Mesothelial cell of epicardium (in vitro differentiated cells): ENCODE measurements at regions not wholly inside any gene's neighbourhood (a gene's known extent, or its start where the extent isn't known, plus 50 kb on each side); places are given as distances from the start of the nearest gene placed in this dataset.

Experiments
- DNase-seq, 2 experiments: peaks; one replicate each; pipeline ENCODE4 v3.0.0; 2021; ENCODE audit warnings: low spot score in 2 of 2; ENCODE audit not compliant: unreplicated experiment in 2 of 2
- H3K27ac Mint-ChIP-seq: 2 replicates; pipeline ENCODE4 v1.8.0; 2021; ENCODE audit warnings: mixed read lengths
- H3K27me3 Mint-ChIP-seq: 2 replicates; pipeline ENCODE4 v1.8.0; 2021; ENCODE audit warnings: low read depth, mixed read lengths
- H3K36me3 Mint-ChIP-seq: 2 replicates; pipeline ENCODE4 v1.8.0; 2021; ENCODE audit warnings: mixed read lengths
- H3K4me1 Mint-ChIP-seq: 2 replicates; pipeline ENCODE4 v1.8.0; 2021; ENCODE audit warnings: mixed read lengths
- H3K4me3 Mint-ChIP-seq: 2 replicates; pipeline ENCODE4 v1.8.0; 2021; ENCODE audit warnings: mild to moderate bottlenecking, moderate library complexity, mixed read lengths
- H3K9me3 Mint-ChIP-seq: 2 replicates; pipeline ENCODE4 v1.8.0; 2021; ENCODE audit warnings: mixed read lengths
- CTCF ChIP-seq: fragments of 200-600 bp; sonication (generic); IDR thresholded peaks from one replicate; pipeline ENCODE4 v1.5.0; 2021; ENCODE audit warnings: antibody characterized with exemption; ENCODE audit not compliant: unreplicated experiment

- no peak for DNase-seq
- Mint-ChIP-seq H3K4me1 (peaks cover 15% of the 10 kb centered on the region), H3K9me3 (peaks cover 6% of the 10 kb centered on the region), H3K36me3 (no peaks in the 10 kb centered on the region), H3K4me3 (no peak overlapping the region), H3K27ac (peak overlapping the region; percentile 84), H3K27me3 (no peaks in the 10 kb centered on the region)
- no peak for TF ChIP-seq CTCF
These were observed 160.9 kb upstream of the COL3A1 start for GRCh38 chr2:188813315-188813714.

- Mint-ChIP-seq H3K4me3 (no peak overlapping the region), H3K27me3 (no peaks in the 10 kb centered on the region), H3K4me1 (peaks cover 21% of the 10 kb centered on the region), H3K9me3 (peaks cover 6% of the 10 kb centered on the region), H3K27ac (peak overlapping the region; percentile 84), H3K36me3 (no peaks in the 10 kb centered on the region)
- DNase-seq: no peak
- no peak for TF ChIP-seq CTCF
These were observed 160.3 kb upstream of the COL3A1 start for GRCh38 chr2:188813857-188814256.

GRCh38 chr2:188819011-188819410, 155.2 kb upstream of the COL3A1 start:
- H3K27ac Mint-ChIP-seq: peak overlapping the region; percentile 91
- no peak for DNase-seq
- H3K27me3 Mint-ChIP-seq: no peaks in the 10 kb centered on the region
- H3K9me3 Mint-ChIP-seq: peaks cover 13% of the 10 kb centered on the region
- peaks cover 25% of the 10 kb centered on the region for H3K4me1 Mint-ChIP-seq
- TF ChIP-seq CTCF: no peak
- H3K4me3 Mint-ChIP-seq: no peak overlapping the region
- H3K36me3 Mint-ChIP-seq: peaks cover 2% of the 10 kb centered on the region

- peak overlapping the region; percentile 91 for H3K27ac Mint-ChIP-seq
- TF ChIP-seq CTCF: no peak
These were observed 154.4 kb upstream of the COL3A1 start for GRCh38 chr2:188819792-188820191.

GRCh38 chr2:188820576-188820975, 153.6 kb upstream of the COL3A1 start:
- H3K9me3 Mint-ChIP-seq: peaks cover 19% of the 10 kb centered on the region
- H3K4me3 Mint-ChIP-seq: no peak overlapping the region
- no peak for DNase-seq
- peaks cover 23% of the 10 kb centered on the region for H3K4me1 Mint-ChIP-seq
- no peaks in the 10 kb centered on the region for H3K27me3 Mint-ChIP-seq
- TF ChIP-seq CTCF: no peak
- peak overlapping the region; percentile 91 for H3K27ac Mint-ChIP-seq
- H3K36me3 Mint-ChIP-seq: peaks cover 2% of the 10 kb centered on the region

More at GRCh38 chr2:188819792-188820191, 154.4 kb upstream of the COL3A1 start:
- peak overlapping the region; percentile 9 for H3K4me3 Mint-ChIP-seq
- H3K36me3 Mint-ChIP-seq: peaks cover 2% of the 10 kb centered on the region
- no peak for DNase-seq
- H3K4me1 Mint-ChIP-seq: peaks cover 23% of the 10 kb centered on the region
- H3K9me3 Mint-ChIP-seq: peaks cover 19% of the 10 kb centered on the region
- H3K27me3 Mint-ChIP-seq: no peaks in the 10 kb centered on the region

GRCh38 chr2:188824125-188824524, 150.0 kb upstream of the COL3A1 start:
- no peak for TF ChIP-seq CTCF
- H3K27ac Mint-ChIP-seq: no peak overlapping the region
- DNase-seq: no peak
- H3K36me3 Mint-ChIP-seq: peaks cover 2% of the 10 kb centered on the region
- peaks cover 15% of the 10 kb centered on the region for H3K4me1 Mint-ChIP-seq
- no peak overlapping the region for H3K4me3 Mint-ChIP-seq
- H3K27me3 Mint-ChIP-seq: no peaks in the 10 kb centered on the region
- H3K9me3 Mint-ChIP-seq: peaks cover 22% of the 10 kb centered on the region
